HG03060 (cell line): ENCODE measurements at regions not wholly inside any gene's neighbourhood (a gene's known extent, or its start where the extent isn't known, plus 50 kb on each side); places are given as distances from the start of the nearest gene placed in this dataset.

ENCODE experiments used
- ATAC-seq: cut with Tn5 transposase; IDR thresholded peaks from one replicate; pipeline ENCODE4 v1.9.1; 2021; ENCODE audit warnings: low read depth, moderate number of reproducible peaks; ENCODE audit not compliant: unreplicated experiment

DNA sequence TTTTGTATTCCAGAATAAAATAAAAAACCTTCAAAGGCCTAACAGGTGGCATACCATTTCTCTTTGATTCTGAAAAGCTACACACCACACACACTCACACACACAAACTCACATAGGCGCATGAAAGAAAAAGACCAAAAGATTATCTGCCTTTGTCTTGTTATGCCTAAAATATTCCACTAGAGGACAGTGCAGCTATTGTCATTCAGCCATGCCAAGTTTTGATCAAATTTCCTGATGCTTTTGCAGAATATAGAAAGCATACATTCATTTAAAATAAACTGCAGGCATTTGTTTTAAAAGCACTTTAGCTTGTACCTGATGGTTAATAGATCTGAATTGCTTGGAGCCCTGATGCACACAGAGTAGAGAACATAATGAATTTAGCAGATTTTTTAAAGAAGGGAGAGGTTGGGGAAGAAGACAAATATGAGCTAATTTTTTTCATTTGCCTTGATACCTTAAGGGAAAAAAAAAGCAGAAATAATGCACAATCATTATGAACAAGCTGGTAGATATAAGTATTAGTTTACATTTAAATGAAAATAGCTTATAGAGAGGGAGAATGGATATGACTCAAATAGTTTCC is 1766.9 kb upstream of the SEL1L start:
- ATAC-seq: no peak

DNA sequence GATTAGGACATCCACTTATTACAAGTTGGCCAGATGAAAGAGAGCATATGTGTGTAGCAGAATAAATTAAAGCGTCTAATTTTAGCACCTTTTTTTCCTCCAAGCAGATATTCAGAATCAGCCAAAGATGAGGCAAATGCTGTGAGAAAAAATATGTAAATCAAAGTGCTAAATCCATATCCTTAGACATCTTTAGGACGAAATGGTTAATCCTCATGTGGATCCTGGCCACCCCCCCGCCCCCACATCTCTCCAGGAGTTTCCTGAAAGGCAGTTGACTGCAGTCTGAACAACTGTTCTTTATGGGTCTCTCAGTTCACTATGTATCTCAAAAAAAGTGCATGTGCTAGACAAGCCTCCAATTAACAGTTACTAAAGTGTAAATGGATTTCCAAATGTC is 1768.1 kb upstream of the SEL1L start:
- no peak for ATAC-seq

DNA sequence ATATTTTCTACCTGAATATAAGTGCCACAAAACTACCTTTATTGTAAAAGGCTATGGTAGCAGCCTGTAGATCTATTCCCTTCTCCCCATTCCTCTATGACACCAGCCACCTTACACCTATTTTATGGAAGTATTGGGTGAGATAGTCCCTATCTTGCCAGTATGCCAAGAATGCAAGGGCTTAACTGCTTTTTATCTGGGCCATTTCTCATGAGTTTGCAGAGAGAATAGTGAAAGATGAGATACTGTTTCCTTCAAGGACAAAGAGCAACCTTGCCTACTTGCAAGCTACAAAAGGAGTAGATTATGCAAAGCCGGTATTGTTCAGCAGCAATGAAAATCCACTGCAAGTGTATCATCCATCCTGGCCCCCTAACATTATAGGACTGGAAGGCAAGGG is 1775.6 kb upstream of the SEL1L start:
- ATAC-seq: no peak

DNA sequence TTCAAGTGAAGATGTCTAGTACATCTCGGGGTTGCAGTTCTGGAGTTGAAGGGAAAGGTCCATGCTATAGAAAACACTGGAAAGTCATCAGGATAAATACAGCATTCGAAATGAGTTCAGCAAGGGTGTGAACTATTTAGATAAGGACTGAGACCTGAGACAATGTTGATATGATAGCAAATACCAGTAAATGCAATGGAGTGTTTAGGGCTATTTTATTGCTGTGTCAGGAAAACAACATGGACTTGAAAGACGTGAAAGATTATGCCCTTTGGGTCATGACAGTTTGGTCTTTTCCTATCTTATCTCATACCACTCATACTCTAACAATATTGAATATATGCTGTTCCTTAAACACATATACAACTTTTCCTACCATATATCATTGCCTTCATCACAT is 1776.2 kb upstream of the SEL1L start:
- ATAC-seq: no peak

- no peak for ATAC-seq
Measured at GRCh38 chr14:83312511-83312910, 1778.9 kb upstream of the SEL1L start.

GRCh38 chr14:83314764-83315163 is 1781.1 kb upstream of the SEL1L start:
- no peak for ATAC-seq

- ATAC-seq: no peak
Measured at GRCh38 chr14:83316356-83316755, 1782.7 kb upstream of the SEL1L start.

GRCh38 chr14:83320837-83321236 is 1787.2 kb upstream of the SEL1L start:
- no peak for ATAC-seq

DNA sequence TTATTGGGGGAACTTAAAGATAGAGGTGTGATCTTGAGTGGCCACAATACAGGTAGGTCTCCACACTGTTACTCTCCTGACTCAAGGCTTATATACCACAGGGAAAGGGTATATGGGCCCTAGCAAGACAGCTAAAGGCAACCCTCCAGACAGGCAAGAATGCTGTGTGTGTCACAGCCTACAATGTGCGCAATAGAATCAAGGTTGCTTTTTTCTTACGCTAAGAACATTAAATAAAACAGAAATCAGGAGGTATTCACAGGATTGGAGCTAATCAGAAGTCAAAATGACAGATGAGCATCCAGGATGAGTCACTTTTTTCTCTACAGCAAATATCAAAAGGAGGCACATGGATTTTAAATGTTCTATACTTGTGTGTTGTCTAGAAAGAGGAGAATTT is 1797.9 kb upstream of the SEL1L start:
- ATAC-seq: no peak

DNA sequence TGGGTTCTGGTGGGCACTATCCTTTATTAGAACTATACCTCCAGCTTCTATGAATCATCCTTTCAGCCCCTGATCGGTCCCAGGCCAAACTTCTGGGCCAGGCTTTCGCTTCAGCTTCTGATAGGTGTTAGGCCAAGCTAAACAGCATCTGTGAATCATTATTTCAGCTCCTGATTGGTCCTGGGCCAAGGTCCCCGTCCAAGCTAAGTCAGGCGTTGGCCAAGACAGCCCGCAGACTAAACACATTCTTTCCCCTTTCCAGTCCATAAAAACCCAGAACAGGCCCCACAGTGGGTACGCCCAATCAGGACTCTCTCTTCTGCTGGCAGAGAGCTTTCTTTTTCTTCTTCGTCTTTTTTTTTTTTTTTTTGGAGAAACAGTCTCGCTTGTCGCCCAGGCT is 1808.9 kb upstream of the SEL1L start:
- no peak for ATAC-seq

- ATAC-seq: no peak
Measured at GRCh38 chr14:83347874-83348273, 1814.2 kb upstream of the SEL1L start.

GRCh38 chr14:83355609-83356008 is 1822.0 kb upstream of the SEL1L start:
- no peak for ATAC-seq

- ATAC-seq: no peak
Measured at GRCh38 chr14:83356080-83356479, 1822.4 kb upstream of the SEL1L start.

DNA sequence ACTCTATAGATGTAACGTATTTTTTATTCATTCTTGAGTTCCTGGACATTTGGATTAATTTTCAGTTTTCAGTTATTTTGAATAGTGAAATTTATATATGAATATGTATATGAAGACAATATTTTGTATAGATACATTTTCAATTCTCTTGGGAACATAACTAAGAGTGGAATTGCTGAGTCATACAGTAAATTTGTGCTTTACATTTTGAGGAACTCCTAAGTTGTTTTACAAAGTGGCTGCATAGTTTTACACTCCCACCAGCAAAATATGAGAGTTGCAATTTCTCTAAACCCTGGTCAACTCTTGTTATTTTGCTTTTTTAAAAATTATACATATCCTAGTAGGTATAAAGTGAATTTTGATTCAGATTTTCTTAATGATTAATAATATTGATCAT is 1838.6 kb upstream of the SEL1L start:
- ATAC-seq: no peak

DNA sequence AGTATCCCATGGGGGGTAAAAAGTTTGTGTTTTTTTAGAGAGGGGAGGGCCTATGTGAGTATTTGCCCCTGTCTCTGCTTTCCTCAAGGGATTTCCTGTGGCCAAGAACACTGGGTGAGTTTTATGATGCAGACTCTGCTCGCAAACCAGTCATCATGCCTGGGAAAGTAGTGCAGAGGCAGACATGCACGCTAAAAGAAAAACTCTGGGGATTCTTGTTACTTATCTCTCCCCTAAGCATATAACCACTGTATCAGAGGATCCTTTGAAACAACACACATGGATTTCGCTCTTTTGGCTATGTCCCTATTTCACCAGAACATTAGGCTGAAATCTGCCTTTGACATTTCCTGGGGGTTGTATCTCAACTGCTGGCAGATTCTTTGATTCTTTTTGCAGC is 1845.8 kb upstream of the SEL1L start:
- no peak for ATAC-seq

DNA sequence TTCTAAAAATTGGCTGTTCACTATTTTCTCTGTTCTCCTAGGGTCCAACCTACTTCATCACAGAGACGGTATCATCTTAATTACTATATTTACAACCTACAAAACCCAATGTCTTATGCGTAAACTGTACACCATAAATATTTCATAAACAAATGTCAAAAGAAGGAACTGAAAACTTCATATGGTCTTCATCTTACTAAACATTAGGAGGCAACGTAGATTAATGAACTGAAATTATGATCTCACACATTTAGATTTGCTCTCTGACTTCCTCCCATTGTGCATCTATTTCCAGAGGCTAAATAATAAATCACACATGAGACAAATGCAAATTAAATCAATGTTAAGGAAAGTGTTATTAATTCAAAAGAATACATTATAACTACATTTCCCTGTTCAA is 1850.6 kb upstream of the SEL1L start:
- ATAC-seq: no peak

DNA sequence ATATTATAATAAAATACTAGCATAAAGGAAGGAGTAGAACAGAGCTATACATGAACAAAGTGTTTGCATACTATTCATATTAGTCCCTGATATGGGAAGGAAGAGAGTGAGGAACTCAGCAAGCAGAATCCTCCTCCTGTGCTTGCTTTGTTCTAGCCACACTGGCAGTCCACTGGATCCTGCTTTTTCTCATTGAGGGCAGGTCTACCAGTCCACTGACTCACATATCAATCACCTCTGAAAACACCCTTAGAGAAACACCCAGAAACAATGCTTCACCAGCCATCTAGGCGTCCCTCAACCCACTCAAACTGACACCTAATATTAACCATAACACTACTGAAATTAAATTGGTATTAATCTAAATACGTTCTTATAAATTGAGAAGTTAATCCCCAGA is 1861.7 kb upstream of the SEL1L start:
- ATAC-seq: no peak

DNA sequence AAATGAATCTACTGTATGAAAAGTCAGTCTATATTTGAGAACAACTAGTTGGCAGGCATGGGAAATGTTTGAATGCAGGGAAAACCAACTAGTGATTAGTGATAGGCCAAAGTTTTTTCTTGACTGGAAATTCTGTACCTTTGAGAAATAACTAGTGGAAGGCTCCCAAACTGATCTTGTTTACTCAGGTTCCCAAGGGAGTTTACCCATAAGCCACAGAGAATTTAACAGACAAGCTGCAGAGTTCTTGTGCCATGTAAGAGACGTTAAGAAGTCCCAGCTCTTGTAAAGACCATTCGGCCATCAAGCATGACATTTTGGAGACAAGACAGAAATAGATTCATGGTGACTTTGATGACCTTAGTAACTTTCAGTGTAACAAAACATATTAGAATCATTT is 1882.8 kb upstream of the SEL1L start:
- no peak for ATAC-seq

GRCh38 chr14:83419420-83419819 is 1885.8 kb upstream of the SEL1L start:
- ATAC-seq: no peak

- no peak for ATAC-seq
Measured at GRCh38 chr14:83421711-83422110, 1888.1 kb upstream of the SEL1L start.

DNA sequence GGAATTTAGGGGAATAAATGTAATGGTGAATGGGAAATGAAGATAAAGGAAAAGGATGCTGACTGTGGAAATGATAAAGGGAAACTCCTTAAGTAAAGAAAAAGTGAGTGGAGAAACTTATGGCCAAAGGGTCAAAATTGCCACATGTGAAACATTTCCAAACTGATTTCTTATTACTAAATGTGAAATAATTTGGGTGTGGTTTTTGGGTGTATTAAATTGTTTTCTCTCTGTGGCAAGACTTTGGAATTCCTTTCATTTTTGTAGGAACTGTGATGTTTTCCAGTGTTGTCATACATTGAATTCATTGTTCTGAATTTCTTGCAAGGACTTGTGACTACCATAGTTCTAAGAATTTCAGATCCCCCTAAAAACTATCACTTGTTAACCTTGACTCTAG is 1891.5 kb upstream of the SEL1L start:
- ATAC-seq: no peak

DNA sequence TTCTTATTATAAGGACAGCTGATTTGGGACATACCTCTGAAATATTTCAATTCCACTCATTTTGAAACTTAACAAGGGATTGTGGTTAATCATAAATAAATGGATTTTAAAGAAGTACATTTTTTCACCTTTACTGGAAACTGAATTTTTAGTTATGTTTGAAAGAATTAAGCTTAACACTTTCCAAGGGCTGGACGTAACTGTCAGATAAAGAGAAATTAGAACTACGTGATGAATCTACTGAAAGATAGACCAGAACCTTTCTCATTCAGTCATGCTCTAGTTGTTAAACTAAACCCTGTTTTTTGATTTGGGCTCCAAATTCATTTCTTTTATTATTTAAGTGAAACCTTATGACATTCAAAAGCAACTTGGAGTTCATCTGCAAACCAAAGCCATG is 1892.1 kb upstream of the SEL1L start:
- no peak for ATAC-seq

GRCh38 chr14:83433618-83434017 is 1900.0 kb upstream of the SEL1L start:
- no peak for ATAC-seq
